ENCODE measurements at regions not wholly inside any gene's neighbourhood (a gene's known extent, or its start where the extent isn't known, plus 50 kb on each side); places are given as distances from the start of the nearest gene placed in this dataset.

DNA sequence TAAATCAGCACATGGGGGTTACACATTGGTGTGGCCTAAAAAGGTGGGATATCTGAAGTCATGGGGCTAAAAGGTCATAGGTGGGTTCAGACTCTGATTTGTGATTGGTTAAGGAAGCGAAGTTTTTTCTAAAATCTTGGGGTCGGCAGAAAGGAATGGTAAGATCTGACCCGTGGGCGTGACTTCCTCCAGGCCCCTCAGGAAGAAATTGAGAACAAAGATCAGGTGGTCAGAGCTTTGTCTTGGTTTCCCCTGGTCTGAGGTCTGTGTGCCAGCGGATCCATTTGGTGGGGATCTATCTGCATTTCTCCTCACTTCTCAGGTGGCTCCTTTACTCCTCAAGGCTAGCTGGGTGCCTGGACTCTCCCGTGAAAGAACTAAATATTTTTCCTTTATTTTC, 302.8 kb downstream of the ABCC12 start:
- no peak overlapping the region for H3K4me3 ChIP-seq (ENCODE audit: insufficient read depth in 1 of 2, low read depth in 1 of 2, low read length in 2 of 2)
- H3K9ac ChIP-seq (ENCODE audit: low read length), result no peak overlapping the region
- H2BK120ac ChIP-seq (ENCODE audit: low read depth, low read length), result no peak overlapping the region
- no peak overlapping the region for H3K4me2 ChIP-seq (ENCODE audit: low read length, poor library complexity, severe bottlenecking)
- no peak overlapping the region for H2AFZ ChIP-seq (ENCODE audit: low read depth, low read length)
- no peaks in the 10 kb centered on the region for H3K36me3 ChIP-seq (ENCODE audit: control insufficient read depth in 1 of 2, insufficient read depth in 2 of 2, low read depth in 1 of 2, low read length in 2 of 2)
- no peak overlapping the region for H3K27ac ChIP-seq (ENCODE audit: low read length, poor library complexity, severe bottlenecking)
- H2BK12ac ChIP-seq (ENCODE audit: low read length in 2 of 2), result no peak overlapping the region
- H4K91ac ChIP-seq (ENCODE audit: low read length), result no peak overlapping the region
- no peak overlapping the region for H3K4ac ChIP-seq (ENCODE audit: low read depth in 1 of 2, low read length in 2 of 2)
- WGBS, result 86% methylated on average over 5 of the region's 6 CpGs
- H2BK5ac ChIP-seq (ENCODE audit: low read depth, low read length, poor library complexity, severe bottlenecking), result no peak overlapping the region
- DNase-seq, result no peak
- H3K14ac ChIP-seq (ENCODE audit: low read length in 2 of 2), result no peak overlapping the region
- no peak overlapping the region for H2BK15ac ChIP-seq (ENCODE audit: low read depth, poor library complexity, severe bottlenecking)
- no peaks in the 10 kb centered on the region for H3K9me3 ChIP-seq (ENCODE audit: control insufficient read depth, low read length)
- H2AK5ac ChIP-seq (ENCODE audit: low read length, severe bottlenecking), result no peak overlapping the region
- H3K27me3 ChIP-seq (ENCODE audit: control insufficient read depth in 1 of 2, insufficient read depth in 1 of 2, low read length in 2 of 2), result no peaks in the 10 kb centered on the region
- no peak overlapping the region for H3K18ac ChIP-seq (ENCODE audit: low read depth in 1 of 2, low read length in 2 of 2)
- H3K79me1 ChIP-seq (replicated peaks; ENCODE audit: low read length, poor library complexity, severe bottlenecking), result no peaks in the 10 kb centered on the region
- no peak overlapping the region for H4K8ac ChIP-seq (ENCODE audit: low read length)
- no peak overlapping the region for H3K23ac ChIP-seq (ENCODE audit: low read length in 2 of 2)
- H3K4me1 ChIP-seq (ENCODE audit: control insufficient read depth, insufficient read depth, low read depth, low read length), result no peaks in the 10 kb centered on the region

DNA sequence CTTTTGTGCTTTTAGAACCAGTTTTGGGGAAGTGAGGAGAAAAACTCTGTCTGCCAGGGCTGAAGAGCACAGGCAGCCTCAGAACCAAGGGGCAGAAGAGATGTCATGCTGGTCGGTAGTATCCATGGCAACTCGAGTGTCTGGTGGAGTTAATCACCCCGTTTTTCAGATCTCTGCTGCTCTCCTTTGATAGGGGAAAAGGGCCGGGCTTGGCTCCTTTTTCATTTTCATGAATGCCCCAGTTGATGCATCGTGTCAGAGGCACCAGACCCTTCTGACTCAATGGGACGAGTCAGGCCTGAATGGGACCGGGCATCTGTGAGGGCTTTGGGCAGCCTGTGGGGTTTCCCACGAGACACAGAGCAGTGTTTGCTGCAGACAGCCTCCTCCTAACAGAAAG, 304.6 kb downstream of the ABCC12 start:
- H2BK15ac ChIP-seq (ENCODE audit: low read depth, poor library complexity, severe bottlenecking), result no peak overlapping the region
- WGBS, result 77% methylated on average over 7 of the region's 8 CpGs
- no peak overlapping the region for H4K8ac ChIP-seq (ENCODE audit: low read length)
- H3K4ac ChIP-seq (ENCODE audit: low read depth in 1 of 2, low read length in 2 of 2), result no peak overlapping the region
- no peak for DNase-seq
- H2AK5ac ChIP-seq (ENCODE audit: low read length, severe bottlenecking), result no peak overlapping the region
- no peak overlapping the region for H2BK5ac ChIP-seq (ENCODE audit: low read depth, low read length, poor library complexity, severe bottlenecking)
- H3K4me1 ChIP-seq (ENCODE audit: control insufficient read depth, insufficient read depth, low read depth, low read length), result no peaks in the 10 kb centered on the region
- no peaks in the 10 kb centered on the region for H3K9me3 ChIP-seq (ENCODE audit: control insufficient read depth, low read length)
- H3K14ac ChIP-seq (ENCODE audit: low read length in 2 of 2), result no peak overlapping the region
- H3K27me3 ChIP-seq (ENCODE audit: control insufficient read depth in 1 of 2, insufficient read depth in 1 of 2, low read length in 2 of 2), result no peaks in the 10 kb centered on the region
- no peak overlapping the region for H2BK120ac ChIP-seq (ENCODE audit: low read depth, low read length)
- no peaks in the 10 kb centered on the region for H3K79me1 ChIP-seq (replicated peaks; ENCODE audit: low read length, poor library complexity, severe bottlenecking)
- H2AFZ ChIP-seq (ENCODE audit: low read depth, low read length), result no peak overlapping the region
- no peak overlapping the region for H3K9ac ChIP-seq (ENCODE audit: low read length)
- H4K91ac ChIP-seq (ENCODE audit: low read length), result no peak overlapping the region
- no peak overlapping the region for H2BK12ac ChIP-seq (ENCODE audit: low read length in 2 of 2)
- H3K23ac ChIP-seq (ENCODE audit: low read length in 2 of 2), result no peak overlapping the region
- H3K36me3 ChIP-seq (ENCODE audit: control insufficient read depth in 1 of 2, insufficient read depth in 2 of 2, low read depth in 1 of 2, low read length in 2 of 2), result no peaks in the 10 kb centered on the region
- no peak overlapping the region for H3K18ac ChIP-seq (ENCODE audit: low read depth in 1 of 2, low read length in 2 of 2)
- no peak overlapping the region for H3K4me3 ChIP-seq (ENCODE audit: insufficient read depth in 1 of 2, low read depth in 1 of 2, low read length in 2 of 2)
- no peak overlapping the region for H3K4me2 ChIP-seq (ENCODE audit: low read length, poor library complexity, severe bottlenecking)
- H3K27ac ChIP-seq (ENCODE audit: low read length, poor library complexity, severe bottlenecking), result no peak overlapping the region

DNA sequence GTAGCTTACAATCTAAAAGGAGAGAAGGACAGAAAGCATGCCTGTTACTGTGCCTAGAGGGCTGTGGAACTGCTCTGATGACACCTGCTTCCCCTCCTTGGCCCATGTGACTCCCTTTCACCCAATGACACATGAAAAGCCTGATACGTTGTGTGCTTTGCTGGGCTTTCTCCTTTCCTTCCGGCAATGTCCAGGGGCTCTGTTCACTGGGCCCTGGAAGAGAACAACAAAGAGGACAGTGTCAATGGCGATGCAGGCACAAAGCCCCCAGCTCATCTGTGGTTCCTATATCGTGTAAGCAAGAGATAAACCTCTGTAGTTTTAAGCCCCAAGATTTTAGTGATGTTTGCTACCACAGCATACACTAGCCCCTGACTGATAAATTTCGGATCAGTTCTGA, 306.1 kb downstream of the ABCC12 start:
- no peak overlapping the region for H3K4me3 ChIP-seq (ENCODE audit: insufficient read depth in 1 of 2, low read depth in 1 of 2, low read length in 2 of 2)
- no peak overlapping the region for H2BK15ac ChIP-seq (ENCODE audit: low read depth, poor library complexity, severe bottlenecking)
- H3K9ac ChIP-seq (ENCODE audit: low read length), result no peak overlapping the region
- H2BK120ac ChIP-seq (ENCODE audit: low read depth, low read length), result no peak overlapping the region
- H3K36me3 ChIP-seq (ENCODE audit: control insufficient read depth in 1 of 2, insufficient read depth in 2 of 2, low read depth in 1 of 2, low read length in 2 of 2), result no peaks in the 10 kb centered on the region
- H4K8ac ChIP-seq (ENCODE audit: low read length), result no peak overlapping the region
- H4K91ac ChIP-seq (ENCODE audit: low read length), result no peak overlapping the region
- H3K79me1 ChIP-seq (replicated peaks; ENCODE audit: low read length, poor library complexity, severe bottlenecking), result no peaks in the 10 kb centered on the region
- no peak overlapping the region for H2AFZ ChIP-seq (ENCODE audit: low read depth, low read length)
- H3K9me3 ChIP-seq (ENCODE audit: control insufficient read depth, low read length), result no peaks in the 10 kb centered on the region
- no peak for DNase-seq
- H3K4me2 ChIP-seq (ENCODE audit: low read length, poor library complexity, severe bottlenecking), result no peak overlapping the region
- no peak overlapping the region for H2BK12ac ChIP-seq (ENCODE audit: low read length in 2 of 2)
- no peak overlapping the region for H3K27ac ChIP-seq (ENCODE audit: low read length, poor library complexity, severe bottlenecking)
- H3K23ac ChIP-seq (ENCODE audit: low read length in 2 of 2), result no peak overlapping the region
- H3K4me1 ChIP-seq (ENCODE audit: control insufficient read depth, insufficient read depth, low read depth, low read length), result no peaks in the 10 kb centered on the region
- no peak overlapping the region for H3K18ac ChIP-seq (ENCODE audit: low read depth in 1 of 2, low read length in 2 of 2)
- H3K27me3 ChIP-seq (ENCODE audit: control insufficient read depth in 1 of 2, insufficient read depth in 1 of 2, low read length in 2 of 2), result no peaks in the 10 kb centered on the region
- 92% methylated on average over 4 of the region's 5 CpGs for WGBS
- H2BK5ac ChIP-seq (ENCODE audit: low read depth, low read length, poor library complexity, severe bottlenecking), result no peak overlapping the region
- no peak overlapping the region for H3K14ac ChIP-seq (ENCODE audit: low read length in 2 of 2)
- no peak overlapping the region for H2AK5ac ChIP-seq (ENCODE audit: low read length, severe bottlenecking)
- H3K4ac ChIP-seq (ENCODE audit: low read depth in 1 of 2, low read length in 2 of 2), result no peak overlapping the region

DNA sequence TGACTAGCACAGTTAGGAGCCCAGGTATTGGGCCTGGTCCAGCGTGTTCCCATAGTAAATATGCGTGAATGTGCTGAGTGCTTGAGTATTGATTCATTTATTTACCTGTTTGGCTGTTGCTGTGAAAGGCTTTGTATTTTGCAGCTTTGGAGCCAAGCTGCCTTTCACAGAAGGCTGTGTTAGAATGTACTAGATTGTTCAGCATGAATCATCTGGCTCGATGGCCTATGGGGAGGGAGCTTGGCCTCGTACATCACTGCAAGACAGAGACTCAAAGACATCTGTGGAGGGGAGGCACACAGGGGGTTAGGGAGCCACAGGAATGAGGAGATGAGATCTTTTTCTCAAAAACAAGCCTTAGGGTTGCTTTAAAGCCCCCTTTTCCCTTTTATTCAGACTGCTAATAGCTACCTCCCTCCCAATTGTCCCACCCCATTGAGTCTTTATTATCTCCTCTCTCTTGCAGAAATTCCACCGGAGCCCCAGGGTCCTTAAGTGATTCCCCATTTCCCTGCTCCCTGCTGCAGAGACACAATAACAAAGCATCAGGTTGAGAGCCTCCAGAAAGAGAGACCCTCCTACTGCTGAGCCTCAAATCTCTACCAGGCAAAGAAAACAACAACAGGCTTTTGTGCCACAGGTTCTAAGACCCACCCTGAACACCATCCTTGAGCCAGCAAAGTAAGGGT, 307.2 kb downstream of the ABCC12 start:
- H2AK5ac ChIP-seq (ENCODE audit: low read length, severe bottlenecking), result no peak overlapping the region
- no peak overlapping the region for H3K4ac ChIP-seq (ENCODE audit: low read depth in 1 of 2, low read length in 2 of 2)
- 47% methylated on average over 5 of the region's 5 CpGs for WGBS
- H2BK120ac ChIP-seq (ENCODE audit: low read depth, low read length), result no peak overlapping the region
- no peak overlapping the region for H3K14ac ChIP-seq (ENCODE audit: low read length in 2 of 2)
- no peaks in the 10 kb centered on the region for H3K27me3 ChIP-seq (ENCODE audit: control insufficient read depth in 1 of 2, insufficient read depth in 1 of 2, low read length in 2 of 2)
- H4K8ac ChIP-seq (ENCODE audit: low read length), result no peak overlapping the region
- no peak overlapping the region for H3K9ac ChIP-seq (ENCODE audit: low read length)
- H3K9me3 ChIP-seq (ENCODE audit: control insufficient read depth, low read length), result no peaks in the 10 kb centered on the region
- H3K79me1 ChIP-seq (replicated peaks; ENCODE audit: low read length, poor library complexity, severe bottlenecking), result no peaks in the 10 kb centered on the region
- peak; percentile 25 for DNase-seq
- no peak overlapping the region for H2BK15ac ChIP-seq (ENCODE audit: low read depth, poor library complexity, severe bottlenecking)
- no peak overlapping the region for H3K27ac ChIP-seq (ENCODE audit: low read length, poor library complexity, severe bottlenecking)
- H2AFZ ChIP-seq (ENCODE audit: low read depth, low read length), result no peak overlapping the region
- no peak overlapping the region for H3K4me2 ChIP-seq (ENCODE audit: low read length, poor library complexity, severe bottlenecking)
- peak overlapping the region in 1 of 2 experiments; percentile 23 for H3K18ac ChIP-seq (ENCODE audit: low read depth in 1 of 2, low read length in 2 of 2)
- no peak overlapping the region for H2BK12ac ChIP-seq (ENCODE audit: low read length in 2 of 2)
- H3K36me3 ChIP-seq (ENCODE audit: control insufficient read depth in 1 of 2, insufficient read depth in 2 of 2, low read depth in 1 of 2, low read length in 2 of 2), result no peaks in the 10 kb centered on the region
- no peak overlapping the region for H3K4me3 ChIP-seq (ENCODE audit: insufficient read depth in 1 of 2, low read depth in 1 of 2, low read length in 2 of 2)
- no peaks in the 10 kb centered on the region for H3K4me1 ChIP-seq (ENCODE audit: control insufficient read depth, insufficient read depth, low read depth, low read length)
- H3K23ac ChIP-seq (ENCODE audit: low read length in 2 of 2), result no peak overlapping the region
- no peak overlapping the region for H4K91ac ChIP-seq (ENCODE audit: low read length)
- no peak overlapping the region for H2BK5ac ChIP-seq (ENCODE audit: low read depth, low read length, poor library complexity, severe bottlenecking)

Data from mesenchymal stem cell (in vitro differentiated cells and primary cell).